NB4 (cell line): ENCODE measurements at regions not wholly inside any gene's neighbourhood (a gene's known extent, or its start where the extent isn't known, plus 50 kb on each side); places are given as distances from the start of the nearest gene placed in this dataset.

Experiments used
- POLR2A ChIP-seq: IDR thresholded peaks from 2 replicates; pipeline ENCODE4 v1.6.1; 2011; ENCODE audit warnings: mild to moderate bottlenecking; ENCODE audit not compliant: insufficient read length; ENCODE audit errors: extremely low read depth
- TF ChIP-seq, protein P1 (sequence below): IDR thresholded peaks from one replicate; pipeline ENCODE4 v1.5.1; 2012; ENCODE audit warnings: low read depth, low read length

DNA sequence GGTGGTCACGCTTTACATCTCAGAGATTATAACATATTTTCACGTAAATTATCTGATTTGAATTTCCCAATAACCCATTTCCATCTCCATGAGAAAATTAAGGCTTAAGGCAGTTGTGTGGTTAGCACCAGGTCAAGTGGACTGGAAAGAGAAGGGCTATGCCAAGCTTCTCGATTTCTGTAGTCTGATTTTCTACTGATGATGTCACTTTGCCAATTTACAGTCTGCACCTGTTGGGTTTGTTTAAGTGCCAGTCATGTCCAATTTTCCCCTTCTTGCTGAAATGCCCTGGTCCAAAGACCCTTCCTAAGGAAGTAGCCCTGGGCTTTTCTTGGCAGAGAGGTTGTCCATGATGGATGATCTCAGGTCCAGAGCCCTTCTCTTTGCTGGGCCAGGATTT is 562.3 kb upstream of the BTBD3 start:
- TF ChIP-seq, protein P1, sequence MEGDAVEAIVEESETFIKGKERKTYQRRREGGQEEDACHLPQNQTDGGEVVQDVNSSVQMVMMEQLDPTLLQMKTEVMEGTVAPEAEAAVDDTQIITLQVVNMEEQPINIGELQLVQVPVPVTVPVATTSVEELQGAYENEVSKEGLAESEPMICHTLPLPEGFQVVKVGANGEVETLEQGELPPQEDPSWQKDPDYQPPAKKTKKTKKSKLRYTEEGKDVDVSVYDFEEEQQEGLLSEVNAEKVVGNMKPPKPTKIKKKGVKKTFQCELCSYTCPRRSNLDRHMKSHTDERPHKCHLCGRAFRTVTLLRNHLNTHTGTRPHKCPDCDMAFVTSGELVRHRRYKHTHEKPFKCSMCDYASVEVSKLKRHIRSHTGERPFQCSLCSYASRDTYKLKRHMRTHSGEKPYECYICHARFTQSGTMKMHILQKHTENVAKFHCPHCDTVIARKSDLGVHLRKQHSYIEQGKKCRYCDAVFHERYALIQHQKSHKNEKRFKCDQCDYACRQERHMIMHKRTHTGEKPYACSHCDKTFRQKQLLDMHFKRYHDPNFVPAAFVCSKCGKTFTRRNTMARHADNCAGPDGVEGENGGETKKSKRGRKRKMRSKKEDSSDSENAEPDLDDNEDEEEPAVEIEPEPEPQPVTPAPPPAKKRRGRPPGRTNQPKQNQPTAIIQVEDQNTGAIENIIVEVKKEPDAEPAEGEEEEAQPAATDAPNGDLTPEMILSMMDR, result no peak
- TF ChIP-seq POLR2A, result no peak
